ENCODE measurements at regions not wholly inside any gene's neighbourhood (a gene's known extent, or its start where the extent isn't known, plus 50 kb on each side); places are given as distances from the start of the nearest gene placed in this dataset.
"Not testable (repeated sequence)": the region's sequence is repeated elsewhere in the genome, so short reads cannot be mapped to it uniquely, and the experiment has no call there.

- not testable (repeated sequence) for H3K27me3 Mint-ChIP-seq (ENCODE audit: low read depth); H3K9me3 Mint-ChIP-seq; H3K4me1 Mint-ChIP-seq; H3K27ac Mint-ChIP-seq; H3K4me3 Mint-ChIP-seq; DNase-seq (ENCODE audit: low spot score in 2 of 2, unreplicated experiment in 2 of 2); H3K36me3 Mint-ChIP-seq
Observed at GRCh38 chr15:22134941-22135566, 54.7 kb downstream of the OR4M2 start.

- H3K27ac Mint-ChIP-seq; DNase-seq (ENCODE audit: low spot score in 2 of 2, unreplicated experiment in 2 of 2); H3K4me3 Mint-ChIP-seq; H3K36me3 Mint-ChIP-seq; H3K27me3 Mint-ChIP-seq (ENCODE audit: low read depth); H3K4me1 Mint-ChIP-seq; H3K9me3 Mint-ChIP-seq: not testable (repeated sequence)
Observed at GRCh38 chr15:22137572-22137971, 57.2 kb downstream of the OR4M2 start.

DNA sequence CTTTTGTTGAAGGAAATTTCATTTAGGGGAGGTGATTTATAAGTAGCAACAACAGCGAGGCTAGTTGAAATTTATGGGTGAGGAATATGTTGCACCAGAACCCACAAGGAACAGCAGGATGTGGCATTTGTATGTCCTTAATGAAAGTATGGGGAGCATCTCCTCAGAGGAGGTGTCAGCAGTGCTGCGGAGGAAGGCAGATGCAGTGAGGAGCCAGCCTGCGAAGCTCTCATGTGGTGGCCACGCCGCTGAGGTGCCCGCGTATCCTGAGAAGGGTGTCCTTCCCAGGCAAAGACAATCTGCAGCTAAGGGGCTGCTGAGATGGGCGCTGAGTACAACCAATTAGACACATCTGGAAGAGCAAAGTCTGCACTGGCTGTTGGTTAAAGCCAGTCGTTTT lies 60.8 kb downstream of the OR4M2 start:
- H3K36me3 Mint-ChIP-seq; DNase-seq (ENCODE audit: low spot score in 2 of 2, unreplicated experiment in 2 of 2); H3K4me3 Mint-ChIP-seq; H3K27me3 Mint-ChIP-seq (ENCODE audit: low read depth); H3K4me1 Mint-ChIP-seq; H3K27ac Mint-ChIP-seq; H3K9me3 Mint-ChIP-seq: not testable (repeated sequence)

DNA sequence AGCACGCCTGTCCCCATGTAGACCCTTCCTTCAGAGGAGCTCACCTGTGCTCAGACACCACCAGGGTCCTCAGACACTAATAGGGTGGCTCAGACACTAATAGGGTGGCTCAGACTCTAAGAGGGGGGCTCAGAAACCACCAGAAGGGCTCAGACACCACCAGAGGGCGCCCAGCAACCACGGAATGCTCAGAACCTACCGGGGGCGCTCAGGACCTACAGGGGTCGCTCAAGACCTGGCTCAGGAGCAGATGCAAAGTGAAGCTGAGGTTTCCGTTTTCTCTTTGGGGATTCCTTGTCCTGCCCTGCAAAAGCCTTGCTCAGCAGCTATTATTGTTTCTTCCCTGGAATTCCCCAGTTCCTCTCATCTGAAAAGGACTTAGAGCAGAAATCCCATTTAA lies 67.8 kb downstream of the OR4M2 start:
- not testable (repeated sequence) for DNase-seq (ENCODE audit: low spot score in 2 of 2, unreplicated experiment in 2 of 2); H3K4me1 Mint-ChIP-seq

DNA sequence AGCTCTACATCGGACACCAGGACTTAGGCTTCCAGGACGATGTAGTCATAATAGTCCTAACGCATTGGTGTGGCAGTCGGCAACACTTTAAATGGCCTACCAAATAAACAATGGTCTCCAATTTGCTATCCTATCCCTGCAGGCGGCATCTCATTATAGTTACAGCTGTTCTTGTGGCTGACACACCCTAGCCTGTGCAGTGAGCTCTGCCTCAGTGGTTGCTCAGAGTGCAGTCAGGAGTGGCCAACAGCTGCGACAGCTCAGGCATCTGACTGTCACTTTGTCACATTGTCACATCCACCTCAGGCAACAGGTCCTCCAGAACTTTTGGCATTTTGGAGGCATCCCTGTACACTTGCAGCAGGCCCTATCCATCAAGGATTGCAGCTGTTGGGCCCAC lies 77.9 kb downstream of the OR4M2 start:
- H3K27me3 Mint-ChIP-seq (ENCODE audit: low read depth); DNase-seq (ENCODE audit: low spot score in 2 of 2, unreplicated experiment in 2 of 2); H3K4me1 Mint-ChIP-seq; H3K4me3 Mint-ChIP-seq; H3K27ac Mint-ChIP-seq; H3K9me3 Mint-ChIP-seq; H3K36me3 Mint-ChIP-seq: not testable (repeated sequence)

More for the DNA sequence above, 67.8 kb downstream of the OR4M2 start:
- not testable (repeated sequence) for H3K27me3 Mint-ChIP-seq (ENCODE audit: low read depth); H3K9me3 Mint-ChIP-seq; H3K36me3 Mint-ChIP-seq; H3K27ac Mint-ChIP-seq; H3K4me3 Mint-ChIP-seq

DNA sequence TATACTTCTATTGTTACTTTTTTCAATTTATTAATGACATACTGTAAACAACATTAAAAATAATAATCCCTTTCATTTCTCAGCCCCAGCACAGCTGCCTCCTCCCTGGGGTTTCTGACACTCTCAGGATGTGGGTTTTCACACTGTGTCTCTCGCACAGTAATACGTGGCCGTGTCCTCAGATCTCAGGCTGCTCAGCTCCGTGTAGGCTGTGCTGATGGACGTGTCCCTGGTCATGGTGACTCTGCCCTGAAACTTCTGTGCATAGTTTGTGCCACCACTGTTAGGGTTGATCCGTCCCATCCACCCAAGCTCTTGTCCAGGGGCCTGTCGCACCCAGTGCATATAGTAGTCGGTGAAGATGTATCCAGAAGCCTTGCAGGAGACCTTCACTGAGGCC lies 80.0 kb downstream of the OR4M2 start:
- H3K27ac Mint-ChIP-seq; H3K4me1 Mint-ChIP-seq; H3K36me3 Mint-ChIP-seq; H3K27me3 Mint-ChIP-seq (ENCODE audit: low read depth); H3K9me3 Mint-ChIP-seq; H3K4me3 Mint-ChIP-seq; DNase-seq (ENCODE audit: low spot score in 2 of 2, unreplicated experiment in 2 of 2): not testable (repeated sequence)

GRCh38 chr15:22160741-22161140 lies 80.4 kb downstream of the OR4M2 start:
- not testable (repeated sequence) for H3K4me3 Mint-ChIP-seq; DNase-seq (ENCODE audit: low spot score in 2 of 2, unreplicated experiment in 2 of 2); H3K9me3 Mint-ChIP-seq; H3K36me3 Mint-ChIP-seq; H3K27me3 Mint-ChIP-seq (ENCODE audit: low read depth); H3K4me1 Mint-ChIP-seq; H3K27ac Mint-ChIP-seq

DNA sequence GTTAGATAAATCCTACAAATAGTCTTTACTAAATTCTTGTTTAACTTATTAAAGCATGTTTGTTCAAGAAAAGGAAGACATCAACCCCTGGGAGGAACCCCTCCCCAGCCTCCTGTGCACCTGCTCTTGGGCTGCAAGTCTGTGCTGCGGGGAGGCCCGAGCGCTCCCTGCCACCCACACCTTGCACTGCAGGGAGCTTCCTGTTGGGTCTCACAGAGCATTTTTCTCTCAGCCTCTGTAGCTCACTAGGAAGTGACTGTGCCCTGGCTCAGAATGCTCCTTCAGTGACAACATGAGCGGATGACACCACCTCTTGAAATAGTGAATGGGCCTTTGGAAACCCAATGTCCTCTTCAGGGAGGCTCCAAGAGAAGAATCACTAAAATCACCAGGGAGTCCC lies 81.1 kb downstream of the OR4M2 start:
- H3K4me3 Mint-ChIP-seq; DNase-seq (ENCODE audit: low spot score in 2 of 2, unreplicated experiment in 2 of 2); H3K27ac Mint-ChIP-seq; H3K36me3 Mint-ChIP-seq; H3K27me3 Mint-ChIP-seq (ENCODE audit: low read depth); H3K4me1 Mint-ChIP-seq; H3K9me3 Mint-ChIP-seq: not testable (repeated sequence)

GRCh38 chr15:22163715-22164114 lies 83.4 kb downstream of the OR4M2 start:
- not testable (repeated sequence) for H3K27me3 Mint-ChIP-seq (ENCODE audit: low read depth); H3K4me3 Mint-ChIP-seq; H3K4me1 Mint-ChIP-seq

DNA sequence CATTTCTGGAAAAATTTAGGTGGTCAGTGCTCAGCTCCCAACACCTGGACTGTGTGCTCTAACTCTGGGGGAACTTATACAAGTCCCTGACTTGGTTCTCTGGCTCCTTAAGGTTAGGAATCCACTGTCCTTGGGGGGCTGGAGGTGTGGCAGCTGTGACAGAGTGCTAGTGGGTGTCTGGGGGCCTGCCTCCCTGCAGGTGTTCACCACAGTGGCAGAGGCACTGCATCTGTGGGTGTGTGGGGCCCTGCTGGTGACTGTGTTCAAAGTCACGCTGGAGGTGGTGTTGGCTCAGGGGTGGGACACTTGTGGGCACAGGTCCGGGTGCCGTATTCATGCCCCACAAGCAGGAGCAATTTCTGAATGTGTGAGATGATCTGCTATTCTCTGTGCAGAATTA lies 87.2 kb downstream of the OR4M2 start:
- H3K4me3 Mint-ChIP-seq; H3K9me3 Mint-ChIP-seq; H3K36me3 Mint-ChIP-seq; DNase-seq (ENCODE audit: low spot score in 2 of 2, unreplicated experiment in 2 of 2); H3K27ac Mint-ChIP-seq; H3K27me3 Mint-ChIP-seq (ENCODE audit: low read depth); H3K4me1 Mint-ChIP-seq: not testable (repeated sequence)

More at GRCh38 chr15:22163715-22164114, 83.4 kb downstream of the OR4M2 start:
- not testable (repeated sequence) for H3K9me3 Mint-ChIP-seq; H3K27ac Mint-ChIP-seq; DNase-seq (ENCODE audit: low spot score in 2 of 2, unreplicated experiment in 2 of 2); H3K36me3 Mint-ChIP-seq

GRCh38 chr15:22173029-22173998 lies 93.0 kb downstream of the OR4M2 start:
- H3K4me3 Mint-ChIP-seq; H3K4me1 Mint-ChIP-seq; H3K27ac Mint-ChIP-seq; H3K27me3 Mint-ChIP-seq (ENCODE audit: low read depth); H3K36me3 Mint-ChIP-seq; H3K9me3 Mint-ChIP-seq; DNase-seq (ENCODE audit: low spot score in 2 of 2, unreplicated experiment in 2 of 2): not testable (repeated sequence)

- H3K27ac Mint-ChIP-seq; H3K36me3 Mint-ChIP-seq; DNase-seq (ENCODE audit: low spot score in 2 of 2, unreplicated experiment in 2 of 2); H3K9me3 Mint-ChIP-seq; H3K4me1 Mint-ChIP-seq; H3K27me3 Mint-ChIP-seq (ENCODE audit: low read depth); H3K4me3 Mint-ChIP-seq: not testable (repeated sequence)
Observed at GRCh38 chr15:22174088-22174487, 93.8 kb downstream of the OR4M2 start.

DNA sequence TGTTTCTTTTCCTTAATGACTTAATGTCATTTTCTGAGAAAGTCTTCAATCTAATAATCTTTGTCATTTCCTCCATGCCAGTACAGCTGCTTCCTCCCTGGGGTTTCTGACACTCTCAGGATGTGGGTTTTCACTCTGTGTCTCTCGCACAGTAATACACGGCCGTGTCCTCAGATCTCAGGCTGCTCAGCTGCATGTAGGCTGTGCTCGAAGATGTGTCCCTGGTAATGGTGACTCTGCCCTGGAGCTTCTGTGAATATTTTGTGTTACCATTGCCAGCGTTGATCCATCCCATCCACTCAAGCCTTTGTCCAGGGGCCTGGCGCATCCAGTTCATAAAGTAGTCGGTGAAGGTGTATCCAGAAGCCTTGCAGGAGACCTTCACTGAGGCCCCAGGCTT lies 97.6 kb downstream of the OR4M2 start:
- not testable (repeated sequence) for H3K27me3 Mint-ChIP-seq (ENCODE audit: low read depth); H3K9me3 Mint-ChIP-seq; H3K4me1 Mint-ChIP-seq; DNase-seq (ENCODE audit: low spot score in 2 of 2, unreplicated experiment in 2 of 2); H3K4me3 Mint-ChIP-seq; H3K36me3 Mint-ChIP-seq; H3K27ac Mint-ChIP-seq

DNA sequence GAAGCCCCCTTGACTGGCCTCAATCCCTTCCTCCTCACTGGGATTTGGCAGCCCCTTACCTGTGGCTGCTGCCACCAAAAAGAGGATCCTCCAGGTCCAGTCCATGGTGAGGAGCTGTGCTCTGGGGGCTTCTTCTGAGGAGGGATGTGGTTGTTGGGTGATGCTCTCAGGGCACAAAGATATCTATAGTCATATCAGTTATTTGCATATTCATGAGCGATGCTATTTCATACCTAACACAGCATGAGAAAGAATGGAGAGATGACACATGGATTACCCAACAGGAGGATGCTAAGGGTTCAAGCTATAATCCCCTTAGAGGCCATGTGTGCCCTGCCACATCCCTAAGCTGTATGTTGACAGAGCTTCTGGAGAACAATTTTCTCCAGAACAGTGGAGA lies 98.1 kb downstream of the OR4M2 start:
- H3K27me3 Mint-ChIP-seq (ENCODE audit: low read depth); H3K9me3 Mint-ChIP-seq: not testable (repeated sequence)

More for the DNA sequence above, 98.1 kb downstream of the OR4M2 start:
- H3K4me3 Mint-ChIP-seq; H3K36me3 Mint-ChIP-seq; H3K4me1 Mint-ChIP-seq; DNase-seq (ENCODE audit: low spot score in 2 of 2, unreplicated experiment in 2 of 2); H3K27ac Mint-ChIP-seq: not testable (repeated sequence)
